Trophoblast cell (in vitro differentiated cells and primary cell): ENCODE measurements at regions not wholly inside any gene's neighbourhood (a gene's known extent, or its start where the extent isn't known, plus 50 kb on each side); places are given as distances from the start of the nearest gene placed in this dataset.
A peak's percentile ranks its signal among the peaks of the same experiment; 100 is the strongest.

Experiments used
- DNase-seq, 2 donors: peaks; one replicate each; pipeline ENCODE4 v3.0.0-alpha.2; 2016
- H2AFZ ChIP-seq: 2 replicates; pipeline ENCODE4 v1.6.1; 2013; ENCODE audit warnings: low read length, moderate library complexity, mild to moderate bottlenecking; ENCODE audit not compliant: insufficient read depth, poor library complexity
- H2AK5ac ChIP-seq: 2 replicates; pipeline ENCODE4 v1.6.1; 2013; ENCODE audit warnings: mild to moderate bottlenecking, low read length
- H2BK120ac ChIP-seq: 2 replicates; pipeline ENCODE4 v1.6.1; 2013; ENCODE audit warnings: low read length, mild to moderate bottlenecking, moderate library complexity; ENCODE audit not compliant: insufficient read depth, poor library complexity
- H2BK12ac ChIP-seq: 2 replicates; pipeline ENCODE4 v1.6.1; 2013; ENCODE audit warnings: mild to moderate bottlenecking, low read length, moderate library complexity
- H2BK5ac ChIP-seq: 2 replicates; pipeline ENCODE4 v1.6.1; 2013; ENCODE audit warnings: low read length, low read depth, moderate library complexity, mild to moderate bottlenecking; ENCODE audit not compliant: poor library complexity
- H3K14ac ChIP-seq: 2 replicates; pipeline ENCODE4 v1.6.1; 2013; ENCODE audit warnings: mild to moderate bottlenecking, low read length
- H3K18ac ChIP-seq: 2 replicates; pipeline ENCODE4 v1.6.1; 2013; ENCODE audit warnings: mild to moderate bottlenecking, low read length
- H3K23ac ChIP-seq: 2 replicates; pipeline ENCODE4 v1.6.1; 2013; ENCODE audit warnings: low read length
- H3K27ac ChIP-seq: 2 replicates; pipeline ENCODE4 v1.5.1; 2013; ENCODE audit warnings: low read depth, mild to moderate bottlenecking, inconsistent platforms, low read length, moderate library complexity
- H3K27me3 ChIP-seq: 2 replicates; pipeline ENCODE4 v1.6.1; 2013; ENCODE audit warnings: inconsistent platforms, mild to moderate bottlenecking, low read length, moderate library complexity; ENCODE audit not compliant: insufficient read depth
- H3K36me3 ChIP-seq, 2 experiments: 1 replicate in 1 of 2; 2 replicates in 1 of 2; pipeline ENCODE4 v1.6.1; 2013; ENCODE audit warnings: low read length in 2 of 2, mild to moderate bottlenecking in 2 of 2, moderate library complexity in 1 of 2; ENCODE audit not compliant: insufficient read depth in 2 of 2, control insufficient read depth in 1 of 2
- H3K4ac ChIP-seq: 2 replicates; pipeline ENCODE4 v1.6.1; 2013; ENCODE audit warnings: low read depth, mild to moderate bottlenecking, low read length, moderate library complexity
- H3K4me1 ChIP-seq, 2 experiments: 1 replicate in 1 of 2; 2 replicates in 1 of 2; pipeline ENCODE4 v1.6.1; 2013; ENCODE audit warnings: low read length in 2 of 2, mild to moderate bottlenecking in 2 of 2, moderate library complexity in 1 of 2; ENCODE audit not compliant: insufficient read depth in 2 of 2, control insufficient read depth in 1 of 2
- H3K4me2 ChIP-seq: 2 replicates; pipeline ENCODE4 v1.6.1; 2013; ENCODE audit warnings: inconsistent platforms, mild to moderate bottlenecking, low read length, moderate library complexity
- H3K4me3 ChIP-seq: 2 replicates; pipeline ENCODE4 v1.5.1; 2013; ENCODE audit warnings: mild to moderate bottlenecking, low read depth, low read length, inconsistent platforms
- H3K79me1 ChIP-seq: one replicate; pipeline ENCODE4 v1.6.1; 2013; ENCODE audit warnings: low read length
- H3K79me2 ChIP-seq: 2 replicates; pipeline ENCODE4 v1.6.1; 2013; ENCODE audit warnings: low read length, mild to moderate bottlenecking; ENCODE audit not compliant: control insufficient read depth, insufficient read depth, poor library complexity
- H3K9ac ChIP-seq: 2 replicates; pipeline ENCODE4 v1.6.1; 2013; ENCODE audit warnings: mild to moderate bottlenecking, low read length
- H3K9me3 ChIP-seq: 2 replicates; pipeline ENCODE4 v1.6.1; 2013; ENCODE audit warnings: low read depth, mild to moderate bottlenecking, control low read depth, inconsistent platforms, low read length; ENCODE audit not compliant: insufficient read depth
- H4K12ac ChIP-seq: 2 replicates; pipeline ENCODE4 v1.6.1; 2013; ENCODE audit warnings: low read depth, mild to moderate bottlenecking, low read length, moderate library complexity
- H4K8ac ChIP-seq: 2 replicates; pipeline ENCODE4 v1.6.1; 2013; ENCODE audit warnings: low read depth, mild to moderate bottlenecking, low read length, moderate library complexity
- H4K91ac ChIP-seq: one replicate; pipeline ENCODE4 v1.6.1; 2013; ENCODE audit warnings: low read depth, mild to moderate bottlenecking, low read length, moderate library complexity
- WGBS: extraction: QIAGEN DNeasy Blood & Tissue Kit; methylation state at CpG from one replicate; pipeline ENCODE4 v1.1.7; 2013; ENCODE audit warnings: missing lambda C conversion rate; ENCODE audit not compliant: insufficient read length, insufficient coverage; ENCODE audit errors: extremely low coverage; 5-methylcytosine and 5-hydroxymethylcytosine counted together

- Histone ChIP-seq H2BK120ac (no peak overlapping the region), H2BK12ac (no peak overlapping the region), H3K14ac (no peak overlapping the region), H3K79me2 (no peaks in the 10 kb centered on the region), H3K9ac (no peak overlapping the region), H3K4me1 (no peaks in the 10 kb centered on the region), H3K9me3 (no peaks in the 10 kb centered on the region), H2BK5ac (no peak overlapping the region), H3K79me1 (no peaks in the 10 kb centered on the region), H3K36me3 (no peaks in the 10 kb centered on the region), H2AFZ (no peak overlapping the region), H4K91ac (no peak overlapping the region), H3K27me3 (no peaks in the 10 kb centered on the region), H2AK5ac (no peak overlapping the region), H4K12ac (no peak overlapping the region), H3K4me3 (no peak overlapping the region), H3K4ac (no peak overlapping the region), H3K23ac (no peak overlapping the region), H3K4me2 (no peak overlapping the region), H4K8ac (no peak overlapping the region), H3K27ac (no peak overlapping the region), H3K18ac (no peak overlapping the region)
- no peak for DNase-seq
Observed at GRCh38 chrX:88586317-88586716, 160.7 kb upstream of the CPXCR1 start.

GRCh38 chrX:88603237-88603636, 143.8 kb upstream of the CPXCR1 start:
- no peak overlapping the region for H2AK5ac ChIP-seq
- no peak overlapping the region for H2BK12ac ChIP-seq
- no peak overlapping the region for H2BK120ac ChIP-seq
- H3K9me3 ChIP-seq = no peaks in the 10 kb centered on the region
- H3K4me1 ChIP-seq = peaks cover 0 to 2% of the 10 kb centered on the region in 2 experiments
- H4K91ac ChIP-seq = no peak overlapping the region
- H3K27ac ChIP-seq = no peak overlapping the region
- no peak overlapping the region for H3K4me2 ChIP-seq
- H3K4ac ChIP-seq = no peak overlapping the region
- H3K27me3 ChIP-seq = no peaks in the 10 kb centered on the region
- no peak overlapping the region for H2BK5ac ChIP-seq
- H3K79me1 ChIP-seq = no peaks in the 10 kb centered on the region
- no peak for DNase-seq
- H3K18ac ChIP-seq = no peak overlapping the region
- no peaks in the 10 kb centered on the region for H3K79me2 ChIP-seq
- H3K14ac ChIP-seq = no peak overlapping the region
- H2AFZ ChIP-seq = no peak overlapping the region
- no peaks in the 10 kb centered on the region for H3K36me3 ChIP-seq
- no CpG with 5 or more reads among the region's 3 CpGs for WGBS
- H4K12ac ChIP-seq = no peak overlapping the region
- no peak overlapping the region for H3K4me3 ChIP-seq
- no peak overlapping the region for H4K8ac ChIP-seq
- H3K23ac ChIP-seq = no peak overlapping the region
- no peak overlapping the region for H3K9ac ChIP-seq

GRCh38 chrX:88604433-88605221, 142.4 kb upstream of the CPXCR1 start:
- Histone ChIP-seq H3K9me3 (no peaks in the 10 kb centered on the region), H3K9ac (no peak overlapping the region), H3K36me3 (no peaks in the 10 kb centered on the region), H3K79me2 (no peaks in the 10 kb centered on the region), H4K12ac (no peak overlapping the region), H2BK12ac (no peak overlapping the region), H3K4me3 (no peak overlapping the region), H2AK5ac (no peak overlapping the region), H3K79me1 (no peaks in the 10 kb centered on the region), H3K4me2 (no peak overlapping the region), H3K27ac (no peak overlapping the region), H4K8ac (no peak overlapping the region), H2AFZ (no peak overlapping the region), H3K4ac (no peak overlapping the region), H4K91ac (no peak overlapping the region), H3K23ac (no peak overlapping the region), H3K18ac (no peak overlapping the region), H2BK120ac (no peak overlapping the region), H3K14ac (no peak overlapping the region), H2BK5ac (no peak overlapping the region), H3K27me3 (no peaks in the 10 kb centered on the region), H3K4me1 (peaks cover 0 to 2% of the 10 kb centered on the region in 2 experiments)
- no CpG with 5 or more reads among the region's 5 CpGs for WGBS
- DNase-seq = peak in 1 of 2 donors; percentile 1

GRCh38 chrX:88605222-88605583, 141.8 kb upstream of the CPXCR1 start:
- H3K79me1 ChIP-seq = no peaks in the 10 kb centered on the region
- no peak overlapping the region for H3K9ac ChIP-seq
- no peak for DNase-seq
- no peak overlapping the region for H4K8ac ChIP-seq
- no peak overlapping the region for H2BK12ac ChIP-seq
- H3K27ac ChIP-seq = no peak overlapping the region
- H3K27me3 ChIP-seq = no peaks in the 10 kb centered on the region
- H2BK5ac ChIP-seq = no peak overlapping the region
- no peaks in the 10 kb centered on the region for H3K9me3 ChIP-seq
- H2AFZ ChIP-seq = no peak overlapping the region
- peaks cover 0 to 2% of the 10 kb centered on the region in 2 experiments for H3K4me1 ChIP-seq
- H3K14ac ChIP-seq = no peak overlapping the region
- H3K4me3 ChIP-seq = no peak overlapping the region
- H3K4me2 ChIP-seq = no peak overlapping the region
- H2BK120ac ChIP-seq = no peak overlapping the region
- no peaks in the 10 kb centered on the region for H3K36me3 ChIP-seq
- H4K12ac ChIP-seq = no peak overlapping the region
- no peak overlapping the region for H3K23ac ChIP-seq
- H4K91ac ChIP-seq = no peak overlapping the region
- no peak overlapping the region for H3K4ac ChIP-seq
- WGBS = no CpG with 5 or more reads among the region's 4 CpGs
- H2AK5ac ChIP-seq = no peak overlapping the region
- H3K18ac ChIP-seq = no peak overlapping the region
- no peaks in the 10 kb centered on the region for H3K79me2 ChIP-seq
